ENCODE measurements at regions not wholly inside any gene's neighbourhood (a gene's known extent, or its start where the extent isn't known, plus 50 kb on each side); places are given as distances from the start of the nearest gene placed in this dataset.

- peaks cover 4% of the 10 kb centered on the region for H3K4me1 ChIP-seq (ENCODE audit: control insufficient read depth, extremely low read depth, insufficient read depth, low read length)
- H4K20me1 ChIP-seq (replicated peaks; ENCODE audit: control insufficient read depth, extremely low read depth, insufficient read depth, low read length): no peaks in the 10 kb centered on the region
- no peak overlapping the region for H2AFZ ChIP-seq (ENCODE audit: low read depth, low read length)
- H3K4me2 ChIP-seq (ENCODE audit: insufficient read depth, low read length): no peak overlapping the region
- no TSS peak for BruUV-seq (replicated peaks)
- H3K79me2 ChIP-seq (ENCODE audit: control insufficient read depth, insufficient read depth, low read length): no peaks in the 10 kb centered on the region
- dilution Hi-C loops (cut with MboI; ENCODE audit: extremely low pct_ligation_motif_present, low sequenced_read_pairs) (no loop called here), intact Hi-C loops (cut with micrococcal nuclease) (no loop called here)
- peaks cover 0 to 2% of the 10 kb centered on the region in 2 experiments for H3K27me3 ChIP-seq (ENCODE audit: control insufficient read depth in 2 of 2, insufficient read depth in 2 of 2, low read length in 2 of 2)
- TF ChIP-seq MAX (IDR thresholded peaks at IDR 0.05; ENCODE audit: insufficient read depth, insufficient read length) (no peak), FOS (IDR thresholded peaks at IDR 0.05; ENCODE audit: borderline replicate concordance, insufficient read depth, low read length) (no peak), JUN (IDR thresholded peaks at IDR 0.05; ENCODE audit: borderline replicate concordance, insufficient read depth, insufficient read length, low read depth) (no peak)
- H3K4me3 ChIP-seq (replicated peaks in 1 of 3; ENCODE audit: insufficient read depth in 1 of 3, low read depth in 1 of 3, low read length in 3 of 3): no peak overlapping the region
- DNase-seq (ENCODE audit: low read depth, low spot score) (no peak), FAIRE-seq (no peak)
- no peaks in the 10 kb centered on the region for H3K9me3 ChIP-seq (replicated peaks; ENCODE audit: control insufficient read depth, insufficient read depth, low read length)
- CTCF ChIA-PET: interaction anchor here (1.4 kb wide), 1 partner anchor 813 kb away, joined by 3 read pairs; no protein-coding TSS in a partner anchor
- no peaks in the 10 kb centered on the region for H3K36me3 ChIP-seq (ENCODE audit: control insufficient read depth in 2 of 2, extremely low read depth in 1 of 2, insufficient read depth in 2 of 2, low read length in 2 of 2)
- POLR2A ChIA-PET: no interaction called here
- no peaks in the 10 kb centered on the region for H3K9me1 ChIP-seq (replicated peaks; ENCODE audit: control insufficient read depth, extremely low read depth, insufficient read depth, low read length)
- H3K9ac ChIP-seq (replicated peaks; ENCODE audit: extremely low read depth, insufficient read depth, low read length): no peak overlapping the region
- no peak overlapping the region for H3K27ac ChIP-seq (ENCODE audit: insufficient read depth, low read depth, low read length)
Observed at GRCh38 chr12:46938071-46938678, 112.4 kb upstream of the SLC38A4 start.

- H3K9ac ChIP-seq (replicated peaks; ENCODE audit: extremely low read depth, insufficient read depth, low read length): no peak overlapping the region
- no peaks in the 10 kb centered on the region for H3K9me1 ChIP-seq (replicated peaks; ENCODE audit: control insufficient read depth, extremely low read depth, insufficient read depth, low read length)
- H3K9me3 ChIP-seq (replicated peaks; ENCODE audit: control insufficient read depth, insufficient read depth, low read length): no peaks in the 10 kb centered on the region
- H3K4me3 ChIP-seq (replicated peaks in 1 of 3; ENCODE audit: insufficient read depth in 1 of 3, low read depth in 1 of 3, low read length in 3 of 3): no peak overlapping the region
- no TSS peak for BruUV-seq (replicated peaks)
- H2AFZ ChIP-seq (ENCODE audit: low read depth, low read length): no peak overlapping the region
- no peak overlapping the region for H3K27ac ChIP-seq (ENCODE audit: insufficient read depth, low read depth, low read length)
- H3K27me3 ChIP-seq (ENCODE audit: control insufficient read depth in 2 of 2, insufficient read depth in 2 of 2, low read length in 2 of 2): no peaks in the 10 kb centered on the region
- peaks cover 4% of the 10 kb centered on the region for H3K4me1 ChIP-seq (ENCODE audit: control insufficient read depth, extremely low read depth, insufficient read depth, low read length)
- POLR2A ChIA-PET: no interaction called here
- FAIRE-seq (no peak), DNase-seq (ENCODE audit: low read depth, low spot score) (no peak)
- no peak overlapping the region for H3K4me2 ChIP-seq (ENCODE audit: insufficient read depth, low read length)
- no peaks in the 10 kb centered on the region for H3K36me3 ChIP-seq (ENCODE audit: control insufficient read depth in 2 of 2, extremely low read depth in 1 of 2, insufficient read depth in 2 of 2, low read length in 2 of 2)
- TF ChIP-seq POLR2AphosphoS5 (IDR thresholded peaks at IDR 0.05; ENCODE audit: insufficient read depth, low read depth, low read length) (no peak), JUN (IDR thresholded peaks at IDR 0.05; ENCODE audit: borderline replicate concordance, insufficient read depth, insufficient read length, low read depth) (no peak), FOS (IDR thresholded peaks at IDR 0.05; ENCODE audit: borderline replicate concordance, insufficient read depth, low read length) (no peak), GATA2 (IDR thresholded peaks at IDR 0.05; ENCODE audit: insufficient read depth, insufficient read length, low read depth, low read length) (no peak), MAX (IDR thresholded peaks at IDR 0.05; ENCODE audit: insufficient read depth, insufficient read length) (no peak), MYC (IDR thresholded peaks at IDR 0.05; ENCODE audit: low read depth, low read length) (no peak), EZH2 (IDR thresholded peaks at IDR 0.05; ENCODE audit: borderline replicate concordance, low read depth, low read length, severe bottlenecking) (no peak), POLR2A (IDR thresholded peaks at IDR 0.05; ENCODE audit: low read depth, low read length) (no peak), CTCF (IDR thresholded peaks at IDR 0.05; ENCODE audit: extremely low read depth in 1 of 2, insufficient read depth in 1 of 2, low read depth in 1 of 2, low read length in 2 of 2) (no peak)
- intact Hi-C loops (cut with micrococcal nuclease): loop anchor here (5.0 kb wide), 1 partner anchor 80 kb away; no protein-coding TSS in a partner anchor
- dilution Hi-C loops (cut with MboI; ENCODE audit: extremely low pct_ligation_motif_present, low sequenced_read_pairs): no loop called here
- H3K79me2 ChIP-seq (ENCODE audit: control insufficient read depth, insufficient read depth, low read length): no peaks in the 10 kb centered on the region
- no peaks in the 10 kb centered on the region for H4K20me1 ChIP-seq (replicated peaks; ENCODE audit: control insufficient read depth, extremely low read depth, insufficient read depth, low read length)
- CTCF ChIA-PET: interaction anchor here (0.8 to 4.9 kb wide), 7 partner anchors 9 to 598 kb away, joined by 3 to 32 read pairs (median 4); no protein-coding TSS in a partner anchor
Observed at GRCh38 chr12:46941981-46942380, 116.2 kb upstream of the SLC38A4 start.

Data from endothelial cell of umbilical vein (primary cell).